ENCODE measurements at regions not wholly inside any gene's neighbourhood (a gene's known extent, or its start where the extent isn't known, plus 50 kb on each side); places are given as distances from the start of the nearest gene placed in this dataset.

- in situ Hi-C loops (cut with HindIII; ENCODE audit: low pct_unique_long_range_greater_than_20kb, low sequenced_read_pairs) = no loop called here
- DNase-seq (ENCODE audit: low read depth, low spot score) = no peak
Observed at GRCh38 chr1:55997536-55997935, 581.8 kb downstream of the PLPP3 start.

DNA sequence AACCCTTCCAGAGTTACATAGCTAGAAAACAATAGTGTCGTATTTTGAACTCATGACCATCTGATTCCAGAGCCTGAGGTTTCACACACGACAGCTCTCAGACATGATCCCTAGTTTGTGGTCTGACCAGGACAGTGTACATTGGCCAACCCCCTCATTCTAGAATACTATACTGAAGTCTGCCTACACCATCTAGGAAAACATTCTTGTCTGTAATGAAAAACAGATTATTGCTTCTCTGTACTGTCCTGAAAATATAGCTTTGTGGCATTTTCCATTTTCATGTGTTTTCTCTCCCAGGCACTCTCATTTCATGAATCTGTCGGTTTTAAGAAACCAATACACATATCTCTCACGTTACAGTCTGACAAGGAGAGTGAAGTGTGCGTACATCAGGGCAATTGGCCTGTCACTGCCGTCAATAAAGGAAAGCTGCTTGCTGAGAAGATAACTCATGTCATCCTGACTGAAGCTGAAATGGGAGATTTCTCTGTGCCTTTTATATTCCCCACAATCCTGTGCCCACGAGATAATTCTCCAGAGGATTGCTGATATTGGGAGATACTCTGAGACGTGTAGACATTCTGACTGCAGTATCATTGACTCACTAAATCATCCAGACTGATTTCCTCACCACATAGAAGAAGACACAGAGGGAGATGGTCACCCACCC lies 585.6 kb downstream of the PLPP3 start:
- in situ Hi-C loops (cut with HindIII; ENCODE audit: low pct_unique_long_range_greater_than_20kb, low sequenced_read_pairs) = no loop called here
- DNase-seq (ENCODE audit: low read depth, low spot score) = no peak

GRCh38 chr1:55990007-55990406 lies 589.4 kb downstream of the PLPP3 start:
- in situ Hi-C loops (cut with HindIII; ENCODE audit: low pct_unique_long_range_greater_than_20kb, low sequenced_read_pairs) = no loop called here
- no peak for DNase-seq (ENCODE audit: low read depth, low spot score)

GRCh38 chr1:55988963-55989452 lies 590.4 kb downstream of the PLPP3 start:
- in situ Hi-C loops (cut with HindIII; ENCODE audit: low pct_unique_long_range_greater_than_20kb, low sequenced_read_pairs) = no loop called here

DNA sequence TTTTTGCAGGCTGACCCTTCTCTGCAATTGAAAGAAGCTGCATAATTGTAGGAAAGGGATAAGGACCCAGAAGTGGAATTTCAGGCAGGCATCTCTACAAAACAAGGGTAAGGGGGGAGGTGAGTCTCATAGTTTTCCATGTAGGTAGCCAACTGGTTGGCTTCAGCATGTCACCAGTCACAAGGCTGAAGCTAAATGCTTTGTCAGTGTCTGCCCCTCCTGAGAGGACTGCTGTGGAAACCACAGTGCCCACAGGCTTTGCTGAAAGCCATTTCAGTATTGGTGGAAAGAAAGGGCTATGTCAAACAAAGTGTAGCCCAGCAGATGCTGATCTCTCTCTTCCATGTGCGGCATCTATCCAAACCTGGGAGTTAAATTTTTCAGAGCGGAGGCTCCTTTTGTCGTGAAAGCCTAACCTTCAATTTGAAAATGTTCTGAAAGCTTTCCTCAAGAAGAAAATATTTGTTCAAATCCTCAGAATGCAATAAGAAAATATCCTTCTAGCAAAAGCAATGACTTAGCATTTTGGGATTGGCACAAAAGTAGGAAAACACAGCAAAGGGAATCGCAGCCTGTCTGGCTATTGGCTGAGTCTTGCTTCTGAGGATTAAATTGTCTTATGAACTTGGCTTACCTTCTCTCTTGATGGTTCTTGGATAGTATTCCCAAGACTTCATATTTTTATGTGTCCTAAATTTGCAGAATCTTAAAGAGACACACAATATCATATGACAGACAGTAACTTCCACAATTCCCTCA lies 591.7 kb downstream of the PLPP3 start:
- DNase-seq (ENCODE audit: low read depth, low spot score) = no peak
- in situ Hi-C loops (cut with HindIII; ENCODE audit: low pct_unique_long_range_greater_than_20kb, low sequenced_read_pairs) = no loop called here

More at GRCh38 chr1:55988963-55989452, 590.4 kb downstream of the PLPP3 start:
- DNase-seq (ENCODE audit: low read depth, low spot score) = no peak

- DNase-seq (ENCODE audit: low read depth, low spot score) = no peak
- in situ Hi-C loops (cut with HindIII; ENCODE audit: low pct_unique_long_range_greater_than_20kb, low sequenced_read_pairs) = no loop called here
Observed at GRCh38 chr1:55986003-55986402, 593.4 kb downstream of the PLPP3 start.

GRCh38 chr1:55981010-55981650 lies 598.2 kb downstream of the PLPP3 start:
- no peak for DNase-seq (ENCODE audit: low read depth, low spot score)
- in situ Hi-C loops (cut with HindIII; ENCODE audit: low pct_unique_long_range_greater_than_20kb, low sequenced_read_pairs) = no loop called here

GRCh38 chr1:55980582-55980981 lies 598.8 kb downstream of the PLPP3 start:
- DNase-seq (ENCODE audit: low read depth, low spot score) = no peak
- in situ Hi-C loops (cut with HindIII; ENCODE audit: low pct_unique_long_range_greater_than_20kb, low sequenced_read_pairs) = no loop called here

- in situ Hi-C loops (cut with HindIII; ENCODE audit: low pct_unique_long_range_greater_than_20kb, low sequenced_read_pairs) = no loop called here
Observed at GRCh38 chr1:55974714-55975441, 604.5 kb downstream of the PLPP3 start.

GRCh38 chr1:55970526-55971110 lies 608.7 kb downstream of the PLPP3 start:
- DNase-seq (ENCODE audit: low read depth, low spot score) = no peak
- in situ Hi-C loops (cut with HindIII; ENCODE audit: low pct_unique_long_range_greater_than_20kb, low sequenced_read_pairs) = no loop called here

More at GRCh38 chr1:55974714-55975441, 604.5 kb downstream of the PLPP3 start:
- no peak for DNase-seq (ENCODE audit: low read depth, low spot score)

- no peak for DNase-seq (ENCODE audit: low read depth, low spot score)
Observed at GRCh38 chr1:55969322-55969721, 610.0 kb downstream of the PLPP3 start.

GRCh38 chr1:55968661-55969060 lies 610.7 kb downstream of the PLPP3 start:
- DNase-seq (ENCODE audit: low read depth, low spot score) = no peak
- in situ Hi-C loops (cut with HindIII; ENCODE audit: low pct_unique_long_range_greater_than_20kb, low sequenced_read_pairs) = no loop called here

More at GRCh38 chr1:55969322-55969721, 610.0 kb downstream of the PLPP3 start:
- in situ Hi-C loops (cut with HindIII; ENCODE audit: low pct_unique_long_range_greater_than_20kb, low sequenced_read_pairs) = no loop called here

- in situ Hi-C loops (cut with HindIII; ENCODE audit: low pct_unique_long_range_greater_than_20kb, low sequenced_read_pairs) = no loop called here
- no peak for DNase-seq (ENCODE audit: low read depth, low spot score)
Observed at GRCh38 chr1:55965981-55966461, 613.3 kb downstream of the PLPP3 start.

DNA sequence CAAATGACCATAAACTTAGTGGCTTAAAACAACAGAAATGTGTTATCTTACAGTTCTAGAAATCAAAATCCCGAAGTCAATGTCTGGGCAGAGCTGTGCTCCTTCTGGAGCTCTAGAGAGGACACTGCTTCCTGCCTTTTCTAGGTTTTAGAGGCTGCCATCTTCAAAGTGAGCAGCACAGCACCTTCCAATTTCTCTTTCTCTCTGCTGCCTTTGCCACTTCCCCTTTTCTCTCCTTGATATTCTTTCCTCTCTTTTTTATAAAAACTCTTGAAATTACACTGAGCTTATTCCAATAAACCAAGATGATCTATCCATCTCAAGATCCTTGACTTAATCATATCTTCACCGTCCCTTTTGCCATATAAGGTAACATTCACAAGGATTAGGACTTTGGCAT lies 616.9 kb downstream of the PLPP3 start:
- in situ Hi-C loops (cut with HindIII; ENCODE audit: low pct_unique_long_range_greater_than_20kb, low sequenced_read_pairs) = no loop called here
- no peak for DNase-seq (ENCODE audit: low read depth, low spot score)

- in situ Hi-C loops (cut with HindIII; ENCODE audit: low pct_unique_long_range_greater_than_20kb, low sequenced_read_pairs) = no loop called here
- no peak for DNase-seq (ENCODE audit: low read depth, low spot score)
Observed at GRCh38 chr1:55959136-55959548, 620.2 kb downstream of the PLPP3 start.

DNA sequence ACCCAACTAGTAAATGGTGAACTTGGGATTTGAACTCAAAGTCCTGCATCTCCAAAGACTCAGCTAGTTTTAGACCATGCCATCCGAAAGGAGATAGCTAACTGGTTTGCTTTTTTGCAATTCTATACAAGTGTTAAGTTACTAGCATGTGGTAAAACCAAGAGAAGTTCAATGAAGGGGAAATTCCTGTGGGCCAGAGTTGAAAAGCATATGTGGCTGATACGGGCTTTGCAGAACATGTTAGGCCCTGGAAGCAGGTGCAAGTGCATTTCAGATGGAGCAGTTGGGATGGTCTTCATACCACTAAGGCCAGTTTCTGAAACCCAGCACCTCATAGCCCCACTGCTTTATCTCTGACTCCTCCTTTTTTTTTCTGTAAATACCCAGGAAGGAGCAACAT lies 620.9 kb downstream of the PLPP3 start:
- DNase-seq (ENCODE audit: low read depth, low spot score) = no peak
- in situ Hi-C loops (cut with HindIII; ENCODE audit: low pct_unique_long_range_greater_than_20kb, low sequenced_read_pairs) = no loop called here

DNA sequence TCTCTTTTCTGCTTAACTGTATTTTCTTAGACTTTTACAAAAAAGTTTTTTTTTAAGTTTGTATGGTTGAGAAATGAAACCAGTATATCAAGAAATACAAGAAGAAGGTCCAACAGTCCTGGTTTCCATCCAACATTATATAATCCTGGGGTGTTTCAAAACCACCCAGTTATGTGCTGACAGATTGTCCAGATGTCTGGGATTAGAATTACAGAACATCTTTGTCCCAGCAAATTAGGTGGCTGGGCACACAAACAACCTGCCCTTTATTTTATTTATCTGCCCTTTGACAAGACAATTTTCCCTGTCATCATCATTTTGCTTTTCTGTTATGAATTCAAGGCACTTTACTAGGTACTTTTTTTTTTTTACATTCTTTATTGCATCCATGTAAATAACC lies 622.1 kb downstream of the PLPP3 start:
- no peak for DNase-seq (ENCODE audit: low read depth, low spot score)

More for the DNA sequence above, 622.1 kb downstream of the PLPP3 start:
- in situ Hi-C loops (cut with HindIII; ENCODE audit: low pct_unique_long_range_greater_than_20kb, low sequenced_read_pairs) = no loop called here

Data from SK-MEL-5 (cell line).